HG03045 (cell line): ENCODE measurements at regions not wholly inside any gene's neighbourhood (a gene's known extent, or its start where the extent isn't known, plus 50 kb on each side); places are given as distances from the start of the nearest gene placed in this dataset.

Experiments
- ATAC-seq: cut with Tn5 transposase; IDR thresholded peaks from one replicate; pipeline ENCODE4 v1.9.1; 2021; ENCODE audit warnings: mild to moderate bottlenecking, moderate library complexity; ENCODE audit not compliant: unreplicated experiment

GRCh38 chr13:24007979-24008620 is 110.8 kb upstream of the C1QTNF9B start:
- no peak for ATAC-seq

- no peak for ATAC-seq
These were observed 111.4 kb upstream of the C1QTNF9B start for GRCh38 chr13:24008679-24009078.

GRCh38 chr13:24011266-24011665 is 114.0 kb upstream of the C1QTNF9B start:
- no peak for ATAC-seq

GRCh38 chr13:24012648-24013047 is 115.3 kb upstream of the C1QTNF9B start:
- ATAC-seq, result no peak

- no peak for ATAC-seq
These were observed 115.9 kb upstream of the C1QTNF9B start for GRCh38 chr13:24013189-24013588.

GRCh38 chr13:24016046-24016445 is 118.7 kb upstream of the C1QTNF9B start:
- ATAC-seq, result no peak

- ATAC-seq, result no peak
These were observed 125.3 kb upstream of the C1QTNF9B start for GRCh38 chr13:24022568-24022967.

GRCh38 chr13:24023073-24023472 is 125.8 kb upstream of the C1QTNF9B start:
- ATAC-seq, result no peak

GRCh38 chr13:24027494-24027893 is 130.2 kb upstream of the C1QTNF9B start:
- no peak for ATAC-seq

- no peak for ATAC-seq
These were observed 128.3 kb upstream of the SPATA13 start for GRCh38 chr13:24032252-24032651.

GRCh38 chr13:24032674-24033073 is 127.8 kb upstream of the SPATA13 start:
- no peak for ATAC-seq

GRCh38 chr13:24033527-24034302 is 126.8 kb upstream of the SPATA13 start:
- no peak for ATAC-seq

GRCh38 chr13:24035411-24035810 is 125.1 kb upstream of the SPATA13 start:
- ATAC-seq, result no peak

- no peak for ATAC-seq
These were observed 124.4 kb upstream of the SPATA13 start for GRCh38 chr13:24036115-24036514.

- no peak for ATAC-seq
These were observed 122.1 kb upstream of the SPATA13 start for GRCh38 chr13:24038405-24038804.

GRCh38 chr13:24038841-24039330 is 121.6 kb upstream of the SPATA13 start:
- no peak for ATAC-seq

GRCh38 chr13:24039621-24040475 is 120.7 kb upstream of the SPATA13 start:
- ATAC-seq, result no peak

- ATAC-seq, result no peak
These were observed 119.7 kb upstream of the SPATA13 start for GRCh38 chr13:24040835-24041234.

GRCh38 chr13:24041651-24042225 is 118.8 kb upstream of the SPATA13 start:
- no peak for ATAC-seq

GRCh38 chr13:24042710-24043440 is 117.6 kb upstream of the SPATA13 start:
- ATAC-seq, result no peak
